ENCODE measurements at regions not wholly inside any gene's neighbourhood (a gene's known extent, or its start where the extent isn't known, plus 50 kb on each side); places are given as distances from the start of the nearest gene placed in this dataset.

DNA sequence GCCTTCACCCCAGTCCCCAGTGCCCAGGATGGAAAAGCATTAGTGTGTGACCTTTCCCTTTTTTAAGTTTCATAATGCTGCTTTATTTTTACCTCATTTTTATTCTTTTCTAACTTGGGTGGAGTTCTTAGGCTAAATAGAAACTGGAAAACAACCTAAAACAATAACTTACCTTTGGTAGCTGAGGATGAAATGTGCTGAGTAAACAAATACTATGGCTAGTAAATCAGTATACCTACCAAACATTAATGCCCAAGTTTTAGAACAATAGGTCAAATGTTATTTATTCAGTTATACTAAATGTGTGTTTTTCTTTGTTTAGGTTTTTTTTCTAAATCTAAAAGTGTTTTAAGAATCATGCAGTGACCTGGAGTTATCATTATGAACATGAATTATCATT lies 226.6 kb upstream of the G2E3 start:
- no peak overlapping the region for H3K4me2 ChIP-seq
- Mint-ChIP-seq H3K9me3 (peaks cover 8% of the 10 kb centered on the region; the same call in 1 of the 3 replicates), H3K4me1 (0 out of 3 replicates have a peak, but pooled peaks cover 4% of the 10 kb centered on the region), H3K4me3 (no peak overlapping the region), H3K27me3 (ENCODE audit: insufficient read depth, low read depth, poor library complexity) (no peaks in the 10 kb centered on the region), H3K36me3 (ENCODE audit: low read depth) (no peaks in the 10 kb centered on the region), H3K27ac (no peak overlapping the region)
- no peak overlapping the region for H3K27ac ChIP-seq (ENCODE audit: low read depth)
- H3K27me3 ChIP-seq (ENCODE audit: insufficient read depth), result no peaks in the 10 kb centered on the region
- H3K79me2 ChIP-seq (replicated peaks; ENCODE audit: insufficient read depth), result no peaks in the 10 kb centered on the region
- DNase-seq (ENCODE audit: low spot score), result no peak
- no peaks in the 10 kb centered on the region for H4K20me1 ChIP-seq (replicated peaks; ENCODE audit: insufficient read depth)
- H3K4me1 ChIP-seq (ENCODE audit: insufficient read depth), result peaks cover 7% of the 10 kb centered on the region; the same call in 1 of the 2 replicates
- ATAC-seq, result no peak
- no peak overlapping the region for H3K4me3 ChIP-seq
- H3K36me3 ChIP-seq (ENCODE audit: insufficient read depth), result no peaks in the 10 kb centered on the region
- TF ChIP-seq, protein P1, sequence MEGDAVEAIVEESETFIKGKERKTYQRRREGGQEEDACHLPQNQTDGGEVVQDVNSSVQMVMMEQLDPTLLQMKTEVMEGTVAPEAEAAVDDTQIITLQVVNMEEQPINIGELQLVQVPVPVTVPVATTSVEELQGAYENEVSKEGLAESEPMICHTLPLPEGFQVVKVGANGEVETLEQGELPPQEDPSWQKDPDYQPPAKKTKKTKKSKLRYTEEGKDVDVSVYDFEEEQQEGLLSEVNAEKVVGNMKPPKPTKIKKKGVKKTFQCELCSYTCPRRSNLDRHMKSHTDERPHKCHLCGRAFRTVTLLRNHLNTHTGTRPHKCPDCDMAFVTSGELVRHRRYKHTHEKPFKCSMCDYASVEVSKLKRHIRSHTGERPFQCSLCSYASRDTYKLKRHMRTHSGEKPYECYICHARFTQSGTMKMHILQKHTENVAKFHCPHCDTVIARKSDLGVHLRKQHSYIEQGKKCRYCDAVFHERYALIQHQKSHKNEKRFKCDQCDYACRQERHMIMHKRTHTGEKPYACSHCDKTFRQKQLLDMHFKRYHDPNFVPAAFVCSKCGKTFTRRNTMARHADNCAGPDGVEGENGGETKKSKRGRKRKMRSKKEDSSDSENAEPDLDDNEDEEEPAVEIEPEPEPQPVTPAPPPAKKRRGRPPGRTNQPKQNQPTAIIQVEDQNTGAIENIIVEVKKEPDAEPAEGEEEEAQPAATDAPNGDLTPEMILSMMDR (conservative IDR thresholded peaks at IDR 0.05; ENCODE audit: low read depth in 2 of 2), result no peak
- TF ChIP-seq POLR2AphosphoS5 (IDR thresholded peaks at IDR 0.05; ENCODE audit: low read depth) (no peak), ZNF331 (CRISPR knock-in tag; IDR thresholded peaks at IDR 0.05; ENCODE audit: low read depth) (no peak), ZNF114 (CRISPR knock-in tag; IDR thresholded peaks at IDR 0.05) (no peak), JUNB (IDR thresholded peaks at IDR 0.05; ENCODE audit: unreplicated experiment) (no peak), CREB1 (CRISPR knock-in tag; IDR thresholded peaks at IDR 0.05; ENCODE audit: low read depth) (no peak), EZH2 (IDR thresholded peaks at IDR 0.05; ENCODE audit: low read depth, unreplicated experiment) (no peak), STAT1 (IDR thresholded peaks at IDR 0.05; ENCODE audit: unreplicated experiment) (no peak), NANOG (IDR thresholded peaks at IDR 0.05; ENCODE audit: borderline replicate concordance) (no peak), EZH2phosphoT487 (IDR thresholded peaks at IDR 0.05; ENCODE audit: unreplicated experiment) (no peak)
- TF ChIP-seq, protein P2, sequence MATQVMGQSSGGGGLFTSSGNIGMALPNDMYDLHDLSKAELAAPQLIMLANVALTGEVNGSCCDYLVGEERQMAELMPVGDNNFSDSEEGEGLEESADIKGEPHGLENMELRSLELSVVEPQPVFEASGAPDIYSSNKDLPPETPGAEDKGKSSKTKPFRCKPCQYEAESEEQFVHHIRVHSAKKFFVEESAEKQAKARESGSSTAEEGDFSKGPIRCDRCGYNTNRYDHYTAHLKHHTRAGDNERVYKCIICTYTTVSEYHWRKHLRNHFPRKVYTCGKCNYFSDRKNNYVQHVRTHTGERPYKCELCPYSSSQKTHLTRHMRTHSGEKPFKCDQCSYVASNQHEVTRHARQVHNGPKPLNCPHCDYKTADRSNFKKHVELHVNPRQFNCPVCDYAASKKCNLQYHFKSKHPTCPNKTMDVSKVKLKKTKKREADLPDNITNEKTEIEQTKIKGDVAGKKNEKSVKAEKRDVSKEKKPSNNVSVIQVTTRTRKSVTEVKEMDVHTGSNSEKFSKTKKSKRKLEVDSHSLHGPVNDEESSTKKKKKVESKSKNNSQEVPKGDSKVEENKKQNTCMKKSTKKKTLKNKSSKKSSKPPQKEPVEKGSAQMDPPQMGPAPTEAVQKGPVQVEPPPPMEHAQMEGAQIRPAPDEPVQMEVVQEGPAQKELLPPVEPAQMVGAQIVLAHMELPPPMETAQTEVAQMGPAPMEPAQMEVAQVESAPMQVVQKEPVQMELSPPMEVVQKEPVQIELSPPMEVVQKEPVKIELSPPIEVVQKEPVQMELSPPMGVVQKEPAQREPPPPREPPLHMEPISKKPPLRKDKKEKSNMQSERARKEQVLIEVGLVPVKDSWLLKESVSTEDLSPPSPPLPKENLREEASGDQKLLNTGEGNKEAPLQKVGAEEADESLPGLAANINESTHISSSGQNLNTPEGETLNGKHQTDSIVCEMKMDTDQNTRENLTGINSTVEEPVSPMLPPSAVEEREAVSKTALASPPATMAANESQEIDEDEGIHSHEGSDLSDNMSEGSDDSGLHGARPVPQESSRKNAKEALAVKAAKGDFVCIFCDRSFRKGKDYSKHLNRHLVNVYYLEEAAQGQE (IDR thresholded peaks at IDR 0.05; ENCODE audit: unreplicated experiment), result no peak
- TF ChIP-seq, protein P3, sequence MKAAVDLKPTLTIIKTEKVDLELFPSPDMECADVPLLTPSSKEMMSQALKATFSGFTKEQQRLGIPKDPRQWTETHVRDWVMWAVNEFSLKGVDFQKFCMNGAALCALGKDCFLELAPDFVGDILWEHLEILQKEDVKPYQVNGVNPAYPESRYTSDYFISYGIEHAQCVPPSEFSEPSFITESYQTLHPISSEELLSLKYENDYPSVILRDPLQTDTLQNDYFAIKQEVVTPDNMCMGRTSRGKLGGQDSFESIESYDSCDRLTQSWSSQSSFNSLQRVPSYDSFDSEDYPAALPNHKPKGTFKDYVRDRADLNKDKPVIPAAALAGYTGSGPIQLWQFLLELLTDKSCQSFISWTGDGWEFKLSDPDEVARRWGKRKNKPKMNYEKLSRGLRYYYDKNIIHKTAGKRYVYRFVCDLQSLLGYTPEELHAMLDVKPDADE (IDR thresholded peaks at IDR 0.05), result no peak
- TF ChIP-seq, protein P4, sequence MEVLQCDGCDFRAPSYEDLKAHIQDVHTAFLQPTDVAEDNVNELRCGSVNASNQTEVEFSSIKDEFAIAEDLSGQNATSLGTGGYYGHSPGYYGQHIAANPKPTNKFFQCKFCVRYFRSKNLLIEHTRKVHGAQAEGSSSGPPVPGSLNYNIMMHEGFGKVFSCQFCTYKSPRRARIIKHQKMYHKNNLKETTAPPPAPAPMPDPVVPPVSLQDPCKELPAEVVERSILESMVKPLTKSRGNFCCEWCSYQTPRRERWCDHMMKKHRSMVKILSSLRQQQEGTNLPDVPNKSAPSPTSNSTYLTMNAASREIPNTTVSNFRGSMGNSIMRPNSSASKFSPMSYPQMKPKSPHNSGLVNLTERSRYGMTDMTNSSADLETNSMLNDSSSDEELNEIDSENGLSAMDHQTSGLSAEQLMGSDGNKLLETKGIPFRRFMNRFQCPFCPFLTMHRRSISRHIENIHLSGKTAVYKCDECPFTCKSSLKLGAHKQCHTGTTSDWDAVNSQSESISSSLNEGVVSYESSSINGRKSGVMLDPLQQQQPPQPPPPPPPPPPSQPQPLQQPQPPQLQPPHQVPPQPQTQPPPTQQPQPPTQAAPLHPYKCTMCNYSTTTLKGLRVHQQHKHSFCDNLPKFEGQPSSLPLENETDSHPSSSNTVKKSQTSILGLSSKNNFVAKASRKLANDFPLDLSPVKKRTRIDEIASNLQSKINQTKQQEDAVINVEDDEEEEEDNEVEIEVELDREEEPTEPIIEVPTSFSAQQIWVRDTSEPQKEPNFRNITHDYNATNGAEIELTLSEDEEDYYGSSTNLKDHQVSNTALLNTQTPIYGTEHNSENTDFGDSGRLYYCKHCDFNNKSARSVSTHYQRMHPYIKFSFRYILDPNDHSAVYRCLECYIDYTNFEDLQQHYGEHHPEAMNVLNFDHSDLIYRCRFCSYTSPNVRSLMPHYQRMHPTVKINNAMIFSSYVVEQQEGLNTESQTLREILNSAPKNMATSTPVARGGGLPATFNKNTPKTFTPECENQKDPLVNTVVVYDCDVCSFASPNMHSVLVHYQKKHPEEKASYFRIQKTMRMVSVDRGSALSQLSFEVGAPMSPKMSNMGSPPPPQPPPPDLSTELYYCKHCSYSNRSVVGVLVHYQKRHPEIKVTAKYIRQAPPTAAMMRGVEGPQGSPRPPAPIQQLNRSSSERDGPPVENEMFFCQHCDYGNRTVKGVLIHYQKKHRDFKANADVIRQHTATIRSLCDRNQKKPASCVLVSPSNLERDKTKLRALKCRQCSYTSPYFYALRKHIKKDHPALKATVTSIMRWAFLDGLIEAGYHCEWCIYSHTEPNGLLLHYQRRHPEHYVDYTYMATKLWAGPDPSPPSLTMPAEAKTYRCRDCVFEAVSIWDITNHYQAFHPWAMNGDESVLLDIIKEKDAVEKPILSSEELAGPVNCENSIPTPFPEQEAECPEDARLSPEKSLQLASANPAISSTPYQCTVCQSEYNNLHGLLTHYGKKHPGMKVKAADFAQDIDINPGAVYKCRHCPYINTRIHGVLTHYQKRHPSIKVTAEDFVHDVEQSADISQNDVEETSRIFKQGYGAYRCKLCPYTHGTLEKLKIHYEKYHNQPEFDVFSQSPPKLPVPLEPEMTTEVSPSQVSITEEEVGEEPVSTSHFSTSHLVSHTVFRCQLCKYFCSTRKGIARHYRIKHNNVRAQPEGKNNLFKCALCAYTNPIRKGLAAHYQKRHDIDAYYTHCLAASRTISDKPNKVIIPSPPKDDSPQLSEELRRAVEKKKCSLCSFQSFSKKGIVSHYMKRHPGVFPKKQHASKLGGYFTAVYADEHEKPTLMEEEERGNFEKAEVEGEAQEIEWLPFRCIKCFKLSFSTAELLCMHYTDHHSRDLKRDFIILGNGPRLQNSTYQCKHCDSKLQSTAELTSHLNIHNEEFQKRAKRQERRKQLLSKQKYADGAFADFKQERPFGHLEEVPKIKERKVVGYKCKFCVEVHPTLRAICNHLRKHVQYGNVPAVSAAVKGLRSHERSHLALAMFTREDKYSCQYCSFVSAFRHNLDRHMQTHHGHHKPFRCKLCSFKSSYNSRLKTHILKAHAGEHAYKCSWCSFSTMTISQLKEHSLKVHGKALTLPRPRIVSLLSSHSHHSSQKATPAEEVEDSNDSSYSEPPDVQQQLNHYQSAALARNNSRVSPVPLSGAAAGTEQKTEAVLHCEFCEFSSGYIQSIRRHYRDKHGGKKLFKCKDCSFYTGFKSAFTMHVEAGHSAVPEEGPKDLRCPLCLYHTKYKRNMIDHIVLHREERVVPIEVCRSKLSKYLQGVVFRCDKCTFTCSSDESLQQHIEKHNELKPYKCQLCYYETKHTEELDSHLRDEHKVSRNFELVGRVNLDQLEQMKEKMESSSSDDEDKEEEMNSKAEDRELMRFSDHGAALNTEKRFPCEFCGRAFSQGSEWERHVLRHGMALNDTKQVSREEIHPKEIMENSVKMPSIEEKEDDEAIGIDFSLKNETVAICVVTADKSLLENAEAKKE (CRISPR knock-in tag; IDR thresholded peaks at IDR 0.05), result no peak
- no peak overlapping the region for H2AFZ ChIP-seq
- no peaks in the 10 kb centered on the region for H3F3A ChIP-seq (replicated peaks; ENCODE audit: low read depth)
- H3K9me2 ChIP-seq (ENCODE audit: insufficient read depth), result no peaks in the 10 kb centered on the region

Measured in GM23338 (cell line).